ENCODE measurements at regions not wholly inside any gene's neighbourhood (a gene's known extent, or its start where the extent isn't known, plus 50 kb on each side); places are given as distances from the start of the nearest gene placed in this dataset.

GRCh38 chr9:85264695-85265094, 477.1 kb downstream of the AGTPBP1 start:
- TF ChIP-seq EZH2phosphoT487 (conservative IDR thresholded peaks at IDR 0.05; ENCODE audit: low read length) (no peak), CTCF (IDR thresholded peaks at IDR 0.05; ENCODE audit: insufficient read depth, low read length, poor library complexity, severe bottlenecking) (no peak)
